HS-27A (cell line): ENCODE measurements at regions not wholly inside any gene's neighbourhood (a gene's known extent, or its start where the extent isn't known, plus 50 kb on each side); places are given as distances from the start of the nearest gene placed in this dataset.
"Not testable (repeated sequence)": the region's sequence is repeated elsewhere in the genome, so short reads cannot be mapped to it uniquely, and the experiment has no call there.

Source experiments
- DNase-seq: peaks from one replicate; pipeline ENCODE4 v3.0.0-alpha.2; 2012; ENCODE audit warnings: low read depth, missing footprints

GRCh38 chr12:114852976-114853529 lies 169.1 kb upstream of the TBX3 start:
- no peak for DNase-seq

GRCh38 chr12:114851981-114852380 lies 168.0 kb upstream of the TBX3 start:
- DNase-seq: no peak

- DNase-seq: no peak
Measured at GRCh38 chr12:114850661-114851275, 166.8 kb upstream of the TBX3 start.

GRCh38 chr12:114848666-114849065 lies 164.7 kb upstream of the TBX3 start:
- no peak for DNase-seq

GRCh38 chr12:114847441-114848035 lies 163.6 kb upstream of the TBX3 start:
- no peak for DNase-seq

- DNase-seq: no peak
Measured at GRCh38 chr12:114846771-114847170, 162.8 kb upstream of the TBX3 start.

GRCh38 chr12:114841557-114842251 lies 157.7 kb upstream of the TBX3 start:
- no peak for DNase-seq

GRCh38 chr12:114838480-114838879 lies 154.5 kb upstream of the TBX3 start:
- DNase-seq: no peak

- DNase-seq: no peak
Measured at GRCh38 chr12:114836609-114837008, 152.6 kb upstream of the TBX3 start.

GRCh38 chr12:114835031-114835430 lies 151.1 kb upstream of the TBX3 start:
- no peak for DNase-seq

- no peak for DNase-seq
Measured at GRCh38 chr12:114834621-114835020, 150.6 kb upstream of the TBX3 start.

- DNase-seq: no peak
Measured at GRCh38 chr12:114829833-114830232, 145.9 kb upstream of the TBX3 start.

GRCh38 chr12:114829244-114829643 lies 145.3 kb upstream of the TBX3 start:
- not testable (repeated sequence) for DNase-seq

GRCh38 chr12:114827461-114827860 lies 143.5 kb upstream of the TBX3 start:
- DNase-seq: no peak

GRCh38 chr12:114826244-114826643 lies 142.3 kb upstream of the TBX3 start:
- no peak for DNase-seq

GRCh38 chr12:114823724-114824123 lies 139.7 kb upstream of the TBX3 start:
- DNase-seq: no peak

GRCh38 chr12:114821570-114821969 lies 137.6 kb upstream of the TBX3 start:
- no peak for DNase-seq

GRCh38 chr12:114820796-114821195 lies 136.8 kb upstream of the TBX3 start:
- no peak for DNase-seq

GRCh38 chr12:114817571-114818425 lies 133.8 kb upstream of the TBX3 start:
- no peak for DNase-seq

- no peak for DNase-seq
Measured at GRCh38 chr12:114815026-114815795, 131.2 kb upstream of the TBX3 start.
